ENCODE measurements at regions not wholly inside any gene's neighbourhood (a gene's known extent, or its start where the extent isn't known, plus 50 kb on each side); places are given as distances from the start of the nearest gene placed in this dataset.

DNA sequence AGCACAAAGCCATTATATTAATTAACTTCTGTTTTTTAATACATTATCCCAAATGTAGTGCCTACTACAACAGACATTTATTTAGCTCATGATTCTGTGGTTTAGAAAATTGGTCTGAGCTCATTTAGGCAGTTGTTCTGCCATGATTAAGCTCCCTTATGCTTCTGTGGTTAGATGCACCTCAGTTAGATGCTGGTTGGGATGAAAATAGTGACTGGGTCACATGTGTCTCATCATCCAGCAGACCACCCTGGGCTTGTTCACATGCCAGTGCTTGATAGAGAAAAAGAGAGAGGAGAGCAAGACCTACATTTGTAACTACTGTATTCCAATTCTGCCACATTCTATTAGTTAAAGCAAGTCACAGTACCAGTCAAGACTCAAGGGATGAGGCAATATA lies 376.4 kb upstream of the GNPDA2 start:
- POLR2A ChIA-PET: no interaction called here
- in situ Hi-C loops (cut with HindIII; ENCODE audit: extremely low pct_ligation_motif_present, low pct_unique_long_range_greater_than_20kb): no loop called here
- peaks cover 52% of the 10 kb centered on the region for H3K9me3 ChIP-seq (ENCODE audit: low read length)
- no peaks in the 10 kb centered on the region for H3K4me1 ChIP-seq (ENCODE audit: insufficient read depth, low read length)
- TF ChIP-seq GTF2F1 (IDR thresholded peaks at IDR 0.05; ENCODE audit: low read length): no peak
- no peak for TF ChIP-seq CSRNP1 (CRISPR knock-in tag; IDR thresholded peaks at IDR 0.05)
- TF ChIP-seq, protein P1, sequence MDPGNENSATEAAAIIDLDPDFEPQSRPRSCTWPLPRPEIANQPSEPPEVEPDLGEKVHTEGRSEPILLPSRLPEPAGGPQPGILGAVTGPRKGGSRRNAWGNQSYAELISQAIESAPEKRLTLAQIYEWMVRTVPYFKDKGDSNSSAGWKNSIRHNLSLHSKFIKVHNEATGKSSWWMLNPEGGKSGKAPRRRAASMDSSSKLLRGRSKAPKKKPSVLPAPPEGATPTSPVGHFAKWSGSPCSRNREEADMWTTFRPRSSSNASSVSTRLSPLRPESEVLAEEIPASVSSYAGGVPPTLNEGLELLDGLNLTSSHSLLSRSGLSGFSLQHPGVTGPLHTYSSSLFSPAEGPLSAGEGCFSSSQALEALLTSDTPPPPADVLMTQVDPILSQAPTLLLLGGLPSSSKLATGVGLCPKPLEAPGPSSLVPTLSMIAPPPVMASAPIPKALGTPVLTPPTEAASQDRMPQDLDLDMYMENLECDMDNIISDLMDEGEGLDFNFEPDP (CRISPR knock-in tag; conservative IDR thresholded peaks at IDR 0.05): no peak
- no peak for TF ChIP-seq ZNF546 (CRISPR knock-in tag; conservative IDR thresholded peaks at IDR 0.05)
- no peak for TF ChIP-seq RFX1 (IDR thresholded peaks at IDR 0.05)
- no peak for DNase-seq (ENCODE audit: low spot score)
- no peak overlapping the region for H3K27ac ChIP-seq (ENCODE audit: extremely low read length, insufficient read depth, low read length)
- H4K20me1 ChIP-seq (ENCODE audit: insufficient read depth, low read length): no peaks in the 10 kb centered on the region
- BruUV-seq (replicated peaks): no TSS peak
- intact Hi-C loops (cut with micrococcal nuclease; ENCODE audit: unreplicated experiment): no loop called here
- CTCF ChIA-PET (ENCODE audit: low intra/inter-chr PET ratio, low total read pairs): no interaction called here
- H3K9ac ChIP-seq (ENCODE audit: insufficient read depth, low read depth, low read length): no peak overlapping the region
- H3K36me3 ChIP-seq (replicated peaks in 1 of 2; ENCODE audit: control insufficient read depth in 1 of 2, insufficient read depth in 2 of 2, low read length in 2 of 2): no peaks in the 10 kb centered on the region
- no peaks in the 10 kb centered on the region for H3K79me2 ChIP-seq (ENCODE audit: insufficient read depth, low read length)
- no peak overlapping the region for H2AFZ ChIP-seq (ENCODE audit: low read length)
- H3K4me2 ChIP-seq (ENCODE audit: low read depth, low read length): no peak overlapping the region
- ATAC-seq: no peak
- H3K27me3 ChIP-seq (ENCODE audit: control insufficient read depth in 1 of 2, insufficient read depth in 2 of 2, low read length in 2 of 2): no peaks in the 10 kb centered on the region
- no peak for FAIRE-seq
- no peak overlapping the region for H3K4me3 ChIP-seq (replicated peaks in 1 of 3; ENCODE audit: insufficient read depth in 1 of 3, low read depth in 2 of 3, low read length in 3 of 3)

All from HepG2 (cell line).